Transverse colon (tissue), 4 donors: ENCODE measurements at regions not wholly inside any gene's neighbourhood (a gene's known extent, or its start where the extent isn't known, plus 50 kb on each side); places are given as distances from the start of the nearest gene placed in this dataset.

Source experiments
- DNase-seq: peaks from one replicate; pipeline ENCODE4 v3.0.0-alpha.2; 2019
- H3K27ac ChIP-seq, 4 donors: fragments of 200-600 bp; sonication (generic); 2 replicates each; pipeline ENCODE4 v1.5.1; 2016 to 2018; ENCODE audit warnings: inconsistent platforms in 4 of 4
- H3K27me3 ChIP-seq: fragments of 200-600 bp; sonication (generic); 2 replicates; pipeline ENCODE4 v1.5.1; 2017; ENCODE audit warnings: inconsistent platforms
- H3K36me3 ChIP-seq, 4 donors: fragments of 200-600 bp; sonication (generic); 2 replicates each; pipeline ENCODE4 v1.5.1; 2017 to 2019; ENCODE audit warnings: inconsistent platforms in 4 of 4
- H3K4me1 ChIP-seq, 4 donors: fragments of 200-600 bp; sonication (generic); 2 replicates each; pipeline ENCODE4 v1.5.1; 2017 to 2020; ENCODE audit warnings: inconsistent platforms in 4 of 4
- H3K4me3 ChIP-seq, 4 donors: fragments of 200-600 bp; sonication (generic); 1 replicate in 1 of 4; 2 replicates in 3 of 4; pipeline versions ENCODE4 v1.5.1 to v1.6.1; 2017 to 2019; ENCODE audit warnings: inconsistent platforms in 4 of 4
- H3K9me3 ChIP-seq, 2 donors: fragments of 200-600 bp; sonication (generic); 2 replicates each; pipeline ENCODE4 v1.5.1; 2017 to 2019; ENCODE audit warnings: inconsistent platforms in 2 of 2
- CTCF ChIP-seq, 5 experiments: fragments of 200-600 bp in 3 of 5; fragments of 450-650 bp in 2 of 5; sonication (generic) in 3 of 5; IDR thresholded peaks; 1 replicate in 2 of 5; 2 replicates in 3 of 5; pipeline ENCODE4 v1.5.1; 2016 to 2017; ENCODE audit warnings: antibody characterized with exemption in 5 of 5, inconsistent platforms in 3 of 5, mild to moderate bottlenecking in 2 of 5, moderate library complexity in 1 of 5
- EP300 ChIP-seq: sonication (generic); formaldehyde crosslinking; IDR thresholded peaks from one replicate; pipeline ENCODE4 v1.6.1; 2017; ENCODE audit warnings: antibody characterized with exemption, low read depth
- POLR2A ChIP-seq: fragments of 450-650 bp; IDR thresholded peaks from one replicate; pipeline ENCODE4 v1.6.1; 2016; ENCODE audit warnings: antibody characterized with exemption, mild to moderate bottlenecking, moderate library complexity
- POLR2AphosphoS5 ChIP-seq, 3 donors: sonication (generic); formaldehyde crosslinking; IDR thresholded peaks; one replicate each; pipeline ENCODE4 v1.6.1; 2016; ENCODE audit warnings: antibody characterized with exemption in 3 of 3
- WGBS, 2 donors: methylation state at CpG; one replicate each; pipeline ENCODE4 v1.1.5; 2018; ENCODE audit warnings: low coverage in 1 of 2; 5-methylcytosine and 5-hydroxymethylcytosine counted together
- in situ Hi-C, 4 donors: fragments of 200-750 bp; cut with MboI; loops; one replicate each; pipeline versions ENCODE4 v1.15.0 to v1.15.1; 2017; ENCODE audit warnings: low sequenced_read_pairs in 3 of 4, low pct_ligation_motif_present in 1 of 4, low pct_unique_long_range_greater_than_20kb in 1 of 4
- intact Hi-C: fragments of 100-400 bp; cut with DNase I; formaldehyde crosslinking; loops from one replicate; pipeline ENCODE4 v1.15.1; 2023; ENCODE audit warnings: low total_unique reads

GRCh38 chr5:74304536-74304935 lies 336.0 kb downstream of the ENC1 start:
- DNase-seq: no peak
- H3K36me3 ChIP-seq: no peaks in the 10 kb centered on the region
- no peaks in the 10 kb centered on the region for H3K4me1 ChIP-seq
- H3K27ac ChIP-seq: no peak overlapping the region
- H3K27me3 ChIP-seq: no peaks in the 10 kb centered on the region
- intact Hi-C loops: no loop called here
- no peaks in the 10 kb centered on the region for H3K9me3 ChIP-seq
- 94% methylated on average over 1 of the region's 1 CpG; no CpG with 5 or more reads in 1 of the 2 donors for WGBS, 2 donors
- in situ Hi-C loops: no loop called here
- TF ChIP-seq POLR2A (no peak), EP300 (no peak), CTCF (IDR thresholded peaks at IDR 0.05) (no peak), POLR2AphosphoS5 (IDR thresholded peaks at IDR 0.05) (no peak)
- H3K4me3 ChIP-seq: no peak overlapping the region

GRCh38 chr5:74303578-74303977 lies 336.9 kb downstream of the ENC1 start:
- Histone ChIP-seq H3K4me1 (no peaks in the 10 kb centered on the region), H3K36me3 (no peaks in the 10 kb centered on the region), H3K27me3 (no peaks in the 10 kb centered on the region), H3K27ac (no peak overlapping the region), H3K4me3 (no peak overlapping the region), H3K9me3 (no peaks in the 10 kb centered on the region)
- no peak for DNase-seq
- TF ChIP-seq EP300 (no peak), POLR2A (no peak), CTCF (IDR thresholded peaks at IDR 0.05) (no peak), POLR2AphosphoS5 (IDR thresholded peaks at IDR 0.05) (no peak)
- in situ Hi-C loops: no loop called here
- WGBS, 2 donors: 84 to 100% methylated on average over 1 to 3 of the region's 3 CpGs
- intact Hi-C loops: no loop called here

- Histone ChIP-seq H3K4me3 (no peak overlapping the region), H3K27ac (no peak overlapping the region), H3K9me3 (no peaks in the 10 kb centered on the region), H3K36me3 (no peaks in the 10 kb centered on the region), H3K27me3 (no peaks in the 10 kb centered on the region), H3K4me1 (no peaks in the 10 kb centered on the region)
- intact Hi-C loops: no loop called here
- no peak for TF ChIP-seq POLR2AphosphoS5 (IDR thresholded peaks at IDR 0.05)
- TF ChIP-seq EP300: no peak
- TF ChIP-seq POLR2A: no peak
- no peak for TF ChIP-seq CTCF (IDR thresholded peaks at IDR 0.05)
- no peak for DNase-seq
- in situ Hi-C loops: no loop called here
Measured at GRCh38 chr5:74301576-74301975, 339.0 kb downstream of the ENC1 start.

- TF ChIP-seq CTCF (IDR thresholded peaks at IDR 0.05) (no peak), EP300 (no peak), POLR2A (no peak), POLR2AphosphoS5 (IDR thresholded peaks at IDR 0.05) (no peak)
- intact Hi-C loops: no loop called here
- DNase-seq: no peak
- Histone ChIP-seq H3K27me3 (no peaks in the 10 kb centered on the region), H3K36me3 (no peaks in the 10 kb centered on the region), H3K4me1 (no peaks in the 10 kb centered on the region), H3K27ac (no peak overlapping the region), H3K9me3 (no peaks in the 10 kb centered on the region), H3K4me3 (no peak overlapping the region)
- WGBS, 2 donors: 86 to 88% methylated on average over 4 to 6 of the region's 6 CpGs
- in situ Hi-C loops: no loop called here
Measured at GRCh38 chr5:74300808-74301389, 339.6 kb downstream of the ENC1 start.
